LNCaP clone FGC (cell line): ENCODE measurements at regions not wholly inside any gene's neighbourhood (a gene's known extent, or its start where the extent isn't known, plus 50 kb on each side); places are given as distances from the start of the nearest gene placed in this dataset.
"Not testable (repeated sequence)": the region's sequence is repeated elsewhere in the genome, so short reads cannot be mapped to it uniquely, and the experiment has no call there.

Source experiments
- DNase-seq: peaks from one replicate; pipeline ENCODE4 v3.0.0-alpha.2; 2011; ENCODE audit warnings: low read depth
- H3K4me3 ChIP-seq: 2 replicates; pipeline ENCODE4 v1.5.1; 2011; ENCODE audit warnings: mild to moderate bottlenecking, low read depth, low read length, control low read depth
- TF ChIP-seq, protein P1 (sequence below): IDR thresholded peaks from 2 replicates; pipeline ENCODE4 v1.5.1; 2012; ENCODE audit warnings: mild to moderate bottlenecking; ENCODE audit not compliant: control insufficient read depth, insufficient read depth; ENCODE audit errors: extremely low read depth

- no peak overlapping the region for H3K4me3 ChIP-seq
- TF ChIP-seq, protein P1, sequence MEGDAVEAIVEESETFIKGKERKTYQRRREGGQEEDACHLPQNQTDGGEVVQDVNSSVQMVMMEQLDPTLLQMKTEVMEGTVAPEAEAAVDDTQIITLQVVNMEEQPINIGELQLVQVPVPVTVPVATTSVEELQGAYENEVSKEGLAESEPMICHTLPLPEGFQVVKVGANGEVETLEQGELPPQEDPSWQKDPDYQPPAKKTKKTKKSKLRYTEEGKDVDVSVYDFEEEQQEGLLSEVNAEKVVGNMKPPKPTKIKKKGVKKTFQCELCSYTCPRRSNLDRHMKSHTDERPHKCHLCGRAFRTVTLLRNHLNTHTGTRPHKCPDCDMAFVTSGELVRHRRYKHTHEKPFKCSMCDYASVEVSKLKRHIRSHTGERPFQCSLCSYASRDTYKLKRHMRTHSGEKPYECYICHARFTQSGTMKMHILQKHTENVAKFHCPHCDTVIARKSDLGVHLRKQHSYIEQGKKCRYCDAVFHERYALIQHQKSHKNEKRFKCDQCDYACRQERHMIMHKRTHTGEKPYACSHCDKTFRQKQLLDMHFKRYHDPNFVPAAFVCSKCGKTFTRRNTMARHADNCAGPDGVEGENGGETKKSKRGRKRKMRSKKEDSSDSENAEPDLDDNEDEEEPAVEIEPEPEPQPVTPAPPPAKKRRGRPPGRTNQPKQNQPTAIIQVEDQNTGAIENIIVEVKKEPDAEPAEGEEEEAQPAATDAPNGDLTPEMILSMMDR = no peak
- DNase-seq = peak; percentile 65
These were observed 335.9 kb upstream of the TNRC6C start for GRCh38 chr17:77622647-77623046.

DNA sequence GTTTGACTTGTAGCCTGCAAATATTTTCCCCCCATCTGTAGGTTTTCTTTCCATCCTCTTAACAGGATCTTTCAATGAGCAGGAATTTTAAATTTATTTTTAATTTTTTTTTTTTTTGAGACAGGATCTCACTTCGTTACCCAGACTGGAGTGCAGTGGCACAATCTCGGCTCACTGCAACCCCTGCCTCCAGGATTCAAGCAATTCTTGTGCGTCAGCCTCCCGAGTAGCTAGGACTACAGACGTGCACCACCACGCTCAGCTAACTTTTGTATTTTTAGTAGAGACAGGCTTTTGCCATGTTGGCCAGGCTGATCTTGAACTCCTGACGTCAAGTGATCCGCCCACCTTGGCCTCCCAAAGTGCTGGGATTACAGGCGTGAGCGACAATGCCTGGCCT is 335.2 kb upstream of the TNRC6C start:
- DNase-seq, H3K4me3 ChIP-seq: not testable (repeated sequence)

DNA sequence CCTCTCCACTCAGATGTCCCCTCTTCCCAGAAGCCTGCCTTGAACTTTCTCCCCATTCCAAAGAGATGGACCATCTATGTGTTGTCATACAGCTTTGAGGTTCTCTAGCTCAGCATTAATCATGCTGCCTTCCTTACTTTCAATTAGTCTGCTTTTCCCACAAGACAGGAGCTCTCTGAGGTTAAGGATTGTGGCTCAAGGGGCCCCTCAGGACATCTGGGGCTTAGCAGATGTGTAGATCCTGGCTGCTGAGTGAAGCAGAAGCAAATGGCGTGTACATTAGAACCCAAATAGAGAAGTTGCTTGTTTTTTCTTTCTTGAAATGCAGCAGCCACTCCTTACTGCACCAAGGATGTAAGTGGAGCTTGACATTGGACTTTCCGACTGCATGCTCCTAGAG is 330.5 kb upstream of the TNRC6C start:
- TF ChIP-seq, protein P1 = no peak

GRCh38 chr17:77629284-77629683 is 329.2 kb upstream of the TNRC6C start:
- not testable (repeated sequence) for DNase-seq, H3K4me3 ChIP-seq

More for the DNA sequence above, 330.5 kb upstream of the TNRC6C start:
- no peak for DNase-seq
- no peak overlapping the region for H3K4me3 ChIP-seq

- no peak overlapping the region for H3K4me3 ChIP-seq
- no peak for DNase-seq
- TF ChIP-seq, protein P1 = no peak
These were observed 327.2 kb upstream of the TNRC6C start for GRCh38 chr17:77631307-77631706.

- DNase-seq = no peak
- H3K4me3 ChIP-seq = no peak overlapping the region
- TF ChIP-seq, protein P1 = no peak
These were observed 325.9 kb upstream of the TNRC6C start for GRCh38 chr17:77632619-77633018.

DNA sequence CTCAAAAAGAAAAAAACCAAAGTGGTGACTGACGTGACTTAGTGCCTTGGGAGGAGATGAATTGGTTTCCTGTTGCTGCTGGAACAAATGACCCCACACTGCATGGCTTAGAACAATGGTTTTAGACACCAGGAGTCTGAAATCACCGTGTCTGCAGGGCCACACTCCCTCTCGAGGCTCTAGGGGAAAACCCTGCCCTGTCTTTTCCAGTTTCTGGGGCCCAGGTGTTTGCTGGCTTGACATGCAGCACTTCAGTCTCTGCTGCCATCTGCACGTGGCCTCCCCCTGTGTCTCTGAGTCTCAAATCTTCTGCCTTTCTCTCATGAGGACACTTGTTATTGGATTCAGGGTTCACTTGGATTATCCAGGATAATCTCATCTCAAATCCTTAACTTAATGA is 323.8 kb upstream of the TNRC6C start:
- H3K4me3 ChIP-seq = no peak overlapping the region
- TF ChIP-seq, protein P1 = no peak
- DNase-seq = no peak

DNA sequence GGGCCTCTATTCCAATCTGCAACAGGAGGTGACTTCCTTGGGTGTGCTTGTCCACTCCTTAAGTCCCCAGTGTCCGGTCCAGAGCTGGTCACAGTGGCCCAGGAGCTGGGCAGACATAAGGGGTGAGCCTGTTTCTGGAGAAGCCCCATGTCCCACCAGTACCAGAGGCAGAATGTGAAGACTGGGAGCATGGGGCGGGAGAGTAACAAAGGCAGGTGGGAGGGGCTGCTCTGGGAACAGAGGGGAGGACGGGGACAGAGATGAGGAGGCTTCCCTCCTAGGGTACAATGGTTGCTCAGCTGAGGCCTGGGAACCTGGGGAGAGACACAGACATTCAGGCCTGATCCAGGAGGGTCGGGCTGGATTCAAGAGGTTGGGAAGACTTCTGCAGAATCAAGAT is 323.3 kb upstream of the TNRC6C start:
- TF ChIP-seq, protein P1 = no peak
- DNase-seq = no peak
- no peak overlapping the region for H3K4me3 ChIP-seq

- H3K4me3 ChIP-seq, DNase-seq: not testable (repeated sequence)
These were observed 322.7 kb upstream of the TNRC6C start for GRCh38 chr17:77635785-77636184.
